ENCODE measurements at regions not wholly inside any gene's neighbourhood (a gene's known extent, or its start where the extent isn't known, plus 50 kb on each side); places are given as distances from the start of the nearest gene placed in this dataset.

DNA sequence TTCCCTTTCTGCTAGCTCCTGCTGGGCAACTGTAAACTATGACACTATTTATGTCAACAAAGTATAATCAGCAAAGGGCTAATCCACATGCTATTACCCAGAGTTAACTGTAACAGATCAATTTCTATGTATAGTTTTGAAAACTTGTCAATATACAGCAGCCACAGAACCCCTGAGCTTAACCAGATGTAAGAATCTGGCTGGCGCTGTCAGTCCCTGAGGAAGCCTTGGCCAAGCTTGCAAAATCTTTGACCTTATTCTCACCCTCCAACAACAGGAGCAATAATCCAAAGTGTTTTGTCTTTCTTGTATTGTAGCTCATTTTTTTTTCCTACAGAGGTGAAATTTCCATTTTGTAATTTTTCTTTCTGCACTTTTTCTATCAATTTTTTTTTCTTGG, 1230.1 kb upstream of the SLC10A2 start (continued):
- TF ChIP-seq, protein P1, sequence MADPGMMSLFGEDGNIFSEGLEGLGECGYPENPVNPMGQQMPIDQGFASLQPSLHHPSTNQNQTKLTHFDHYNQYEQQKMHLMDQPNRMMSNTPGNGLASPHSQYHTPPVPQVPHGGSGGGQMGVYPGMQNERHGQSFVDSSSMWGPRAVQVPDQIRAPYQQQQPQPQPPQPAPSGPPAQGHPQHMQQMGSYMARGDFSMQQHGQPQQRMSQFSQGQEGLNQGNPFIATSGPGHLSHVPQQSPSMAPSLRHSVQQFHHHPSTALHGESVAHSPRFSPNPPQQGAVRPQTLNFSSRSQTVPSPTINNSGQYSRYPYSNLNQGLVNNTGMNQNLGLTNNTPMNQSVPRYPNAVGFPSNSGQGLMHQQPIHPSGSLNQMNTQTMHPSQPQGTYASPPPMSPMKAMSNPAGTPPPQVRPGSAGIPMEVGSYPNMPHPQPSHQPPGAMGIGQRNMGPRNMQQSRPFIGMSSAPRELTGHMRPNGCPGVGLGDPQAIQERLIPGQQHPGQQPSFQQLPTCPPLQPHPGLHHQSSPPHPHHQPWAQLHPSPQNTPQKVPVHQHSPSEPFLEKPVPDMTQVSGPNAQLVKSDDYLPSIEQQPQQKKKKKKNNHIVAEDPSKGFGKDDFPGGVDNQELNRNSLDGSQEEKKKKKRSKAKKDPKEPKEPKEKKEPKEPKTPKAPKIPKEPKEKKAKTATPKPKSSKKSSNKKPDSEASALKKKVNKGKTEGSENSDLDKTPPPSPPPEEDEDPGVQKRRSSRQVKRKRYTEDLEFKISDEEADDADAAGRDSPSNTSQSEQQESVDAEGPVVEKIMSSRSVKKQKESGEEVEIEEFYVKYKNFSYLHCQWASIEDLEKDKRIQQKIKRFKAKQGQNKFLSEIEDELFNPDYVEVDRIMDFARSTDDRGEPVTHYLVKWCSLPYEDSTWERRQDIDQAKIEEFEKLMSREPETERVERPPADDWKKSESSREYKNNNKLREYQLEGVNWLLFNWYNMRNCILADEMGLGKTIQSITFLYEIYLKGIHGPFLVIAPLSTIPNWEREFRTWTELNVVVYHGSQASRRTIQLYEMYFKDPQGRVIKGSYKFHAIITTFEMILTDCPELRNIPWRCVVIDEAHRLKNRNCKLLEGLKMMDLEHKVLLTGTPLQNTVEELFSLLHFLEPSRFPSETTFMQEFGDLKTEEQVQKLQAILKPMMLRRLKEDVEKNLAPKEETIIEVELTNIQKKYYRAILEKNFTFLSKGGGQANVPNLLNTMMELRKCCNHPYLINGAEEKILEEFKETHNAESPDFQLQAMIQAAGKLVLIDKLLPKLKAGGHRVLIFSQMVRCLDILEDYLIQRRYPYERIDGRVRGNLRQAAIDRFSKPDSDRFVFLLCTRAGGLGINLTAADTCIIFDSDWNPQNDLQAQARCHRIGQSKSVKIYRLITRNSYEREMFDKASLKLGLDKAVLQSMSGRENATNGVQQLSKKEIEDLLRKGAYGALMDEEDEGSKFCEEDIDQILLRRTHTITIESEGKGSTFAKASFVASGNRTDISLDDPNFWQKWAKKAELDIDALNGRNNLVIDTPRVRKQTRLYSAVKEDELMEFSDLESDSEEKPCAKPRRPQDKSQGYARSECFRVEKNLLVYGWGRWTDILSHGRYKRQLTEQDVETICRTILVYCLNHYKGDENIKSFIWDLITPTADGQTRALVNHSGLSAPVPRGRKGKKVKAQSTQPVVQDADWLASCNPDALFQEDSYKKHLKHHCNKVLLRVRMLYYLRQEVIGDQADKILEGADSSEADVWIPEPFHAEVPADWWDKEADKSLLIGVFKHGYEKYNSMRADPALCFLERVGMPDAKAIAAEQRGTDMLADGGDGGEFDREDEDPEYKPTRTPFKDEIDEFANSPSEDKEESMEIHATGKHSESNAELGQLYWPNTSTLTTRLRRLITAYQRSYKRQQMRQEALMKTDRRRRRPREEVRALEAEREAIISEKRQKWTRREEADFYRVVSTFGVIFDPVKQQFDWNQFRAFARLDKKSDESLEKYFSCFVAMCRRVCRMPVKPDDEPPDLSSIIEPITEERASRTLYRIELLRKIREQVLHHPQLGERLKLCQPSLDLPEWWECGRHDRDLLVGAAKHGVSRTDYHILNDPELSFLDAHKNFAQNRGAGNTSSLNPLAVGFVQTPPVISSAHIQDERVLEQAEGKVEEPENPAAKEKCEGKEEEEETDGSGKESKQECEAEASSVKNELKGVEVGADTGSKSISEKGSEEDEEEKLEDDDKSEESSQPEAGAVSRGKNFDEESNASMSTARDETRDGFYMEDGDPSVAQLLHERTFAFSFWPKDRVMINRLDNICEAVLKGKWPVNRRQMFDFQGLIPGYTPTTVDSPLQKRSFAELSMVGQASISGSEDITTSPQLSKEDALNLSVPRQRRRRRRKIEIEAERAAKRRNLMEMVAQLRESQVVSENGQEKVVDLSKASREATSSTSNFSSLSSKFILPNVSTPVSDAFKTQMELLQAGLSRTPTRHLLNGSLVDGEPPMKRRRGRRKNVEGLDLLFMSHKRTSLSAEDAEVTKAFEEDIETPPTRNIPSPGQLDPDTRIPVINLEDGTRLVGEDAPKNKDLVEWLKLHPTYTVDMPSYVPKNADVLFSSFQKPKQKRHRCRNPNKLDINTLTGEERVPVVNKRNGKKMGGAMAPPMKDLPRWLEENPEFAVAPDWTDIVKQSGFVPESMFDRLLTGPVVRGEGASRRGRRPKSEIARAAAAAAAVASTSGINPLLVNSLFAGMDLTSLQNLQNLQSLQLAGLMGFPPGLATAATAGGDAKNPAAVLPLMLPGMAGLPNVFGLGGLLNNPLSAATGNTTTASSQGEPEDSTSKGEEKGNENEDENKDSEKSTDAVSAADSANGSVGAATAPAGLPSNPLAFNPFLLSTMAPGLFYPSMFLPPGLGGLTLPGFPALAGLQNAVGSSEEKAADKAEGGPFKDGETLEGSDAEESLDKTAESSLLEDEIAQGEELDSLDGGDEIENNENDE (IDR thresholded peaks at IDR 0.05; ENCODE audit: insufficient replicate concordance, low read length): no peak
- TF ChIP-seq RNF2 (IDR thresholded peaks at IDR 0.05; ENCODE audit: borderline replicate concordance, low read depth, low read length, missing control alignments, poor library complexity, severe bottlenecking) (no peak), KDM1A (IDR thresholded peaks at IDR 0.05; ENCODE audit: borderline replicate concordance, low read length) (no peak)
